HepG2 (cell line): ENCODE measurements at regions not wholly inside any gene's neighbourhood (a gene's known extent, or its start where the extent isn't known, plus 50 kb on each side); places are given as distances from the start of the nearest gene placed in this dataset.

Experiments
- ATAC-seq: fragments of 200-7000 bp; cut with Tn5 transposase; 3 replicates; pipeline ENCODE4 v1.9.1; 2020; ENCODE audit warnings: mild to moderate bottlenecking, moderate library complexity
- BruUV-seq: library from RNA; stranded (reverse); fragments of 400-500 nt; replicated peaks from 2 replicates; lab custom pipeline; 2021; lab: Mats Ljungman, UMichigan
- CTCF ChIA-PET: fragments of 300-600 bp; formaldehyde crosslinking; extraction: SDS; loops from one replicate; lab custom pipeline; 2021; ENCODE audit warnings: low total read pairs, inconsistent platforms, low intra/inter-chr PET ratio; lab: Yijun Ruan, JAX
- POLR2A ChIA-PET: fragments of 350-600 bp; sonication (Branson Sonifier 250); formaldehyde crosslinking; loops from one replicate; lab custom pipeline; 2020; ENCODE audit warnings: antibody characterized with exemption, inconsistent platforms; lab: Yijun Ruan, JAX
- DNase-seq: peaks from one replicate; pipeline ENCODE4 v3.0.0-alpha.2; 2015; ENCODE audit warnings: low spot score
- FAIRE-seq: peaks from 3 replicates; lab custom pipeline; 2011; peaks lifted over from hg19 to GRCh38; lab: Jason Lieb, UNC
- H2AFZ ChIP-seq: one replicate; pipeline ENCODE4 v1.6.1; 2011; ENCODE audit warnings: low read length, inconsistent platforms
- H3K27ac ChIP-seq: fragments of 300-600 bp; 3 replicates; pipeline ENCODE4 v1.8.0; 2011; ENCODE audit warnings: mixed run types, mild to moderate bottlenecking, mixed read lengths, low read length, inconsistent platforms; ENCODE audit not compliant: insufficient read depth; ENCODE audit errors: extremely low read length
- H3K27me3 ChIP-seq, 2 experiments: fragments of 200-600 bp in 1 of 2; 2 replicates in 1 of 2; 3 replicates in 1 of 2; pipeline versions ENCODE4 v1.6.0 to v1.8.0; 2011; ENCODE audit warnings: low read length in 2 of 2, mild to moderate bottlenecking in 2 of 2, moderate library complexity in 2 of 2, inconsistent platforms in 1 of 2; ENCODE audit not compliant: insufficient read depth in 2 of 2, control insufficient read depth in 1 of 2
- H3K36me3 ChIP-seq, 2 experiments: fragments of 200-600 bp in 1 of 2; replicated peaks in 1 of 2; 2 replicates in 1 of 2; 3 replicates in 1 of 2; pipeline versions ENCODE4 v1.5.1 to v1.8.0; 2011; ENCODE audit warnings: low read length in 2 of 2, inconsistent platforms in 1 of 2; ENCODE audit not compliant: insufficient read depth in 2 of 2, control insufficient read depth in 1 of 2
- H3K4me1 ChIP-seq: 2 replicates; pipeline ENCODE4 v1.5.1; 2012; ENCODE audit warnings: low read length, inconsistent platforms; ENCODE audit not compliant: insufficient read depth
- H3K4me2 ChIP-seq: 2 replicates; pipeline ENCODE4 v1.6.0; 2011; ENCODE audit warnings: low read depth, low read length, inconsistent platforms
- H3K4me3 ChIP-seq, 3 experiments: fragments of 200-600 bp in 1 of 3; sonication (generic), shearing (Covaris generic) in 1 of 3; replicated peaks in 1 of 3; 2 replicates each; pipeline ENCODE4 v1.5.1; 2011 to 2016; ENCODE audit warnings: low read length in 3 of 3, inconsistent platforms in 2 of 3, low read depth in 2 of 3, mild to moderate bottlenecking in 2 of 3, control low read depth in 1 of 3, mixed read lengths in 1 of 3; ENCODE audit not compliant: insufficient read depth in 1 of 3
- H3K79me2 ChIP-seq: one replicate; pipeline ENCODE4 v1.6.1; 2011; ENCODE audit warnings: low read length, inconsistent platforms; ENCODE audit not compliant: insufficient read depth
- H3K9ac ChIP-seq: 2 replicates; pipeline ENCODE4 v1.6.0; 2011; ENCODE audit warnings: mild to moderate bottlenecking, low read depth, low read length, inconsistent platforms; ENCODE audit not compliant: insufficient read depth
- H3K9me3 ChIP-seq: 2 replicates; pipeline ENCODE4 v1.5.1; 2012; ENCODE audit warnings: mild to moderate bottlenecking, low read length
- H4K20me1 ChIP-seq: 2 replicates; pipeline ENCODE4 v1.6.0; 2011; ENCODE audit warnings: inconsistent platforms, mild to moderate bottlenecking, low read length, moderate library complexity; ENCODE audit not compliant: insufficient read depth
- FOXA3 ChIP-seq: IDR thresholded peaks from 2 replicates; pipeline ENCODE4 v1.6.1; 2016; ENCODE audit warnings: missing genetic modification reagents, missing compliant biosample characterization
- HNF1B ChIP-seq: sonication (generic); formaldehyde crosslinking; IDR thresholded peaks from 2 replicates; pipeline ENCODE4 v1.5.1; 2020; ENCODE audit warnings: mild to moderate bottlenecking, moderate library complexity, missing genetic modification reagents
- MXI1 ChIP-seq: IDR thresholded peaks from 3 replicates; pipeline ENCODE4 v1.6.1; 2012; ENCODE audit warnings: low read depth, low read length, inconsistent platforms, borderline replicate concordance
- POLR2AphosphoS5 ChIP-seq: IDR thresholded peaks from 2 replicates; pipeline ENCODE4 v1.6.1; 2012; ENCODE audit warnings: low read depth, low read length
- SMARCC2 ChIP-seq: fragments of 450-650 bp; IDR thresholded peaks from 2 replicates; pipeline ENCODE4 v1.6.1; 2017; ENCODE audit warnings: antibody characterized with exemption, mild to moderate bottlenecking
- TCF12 ChIP-seq, 2 experiments: fragments of 450-650 bp in 1 of 2; sonication (generic) in 1 of 2; formaldehyde crosslinking in 1 of 2; IDR thresholded peaks; 2 replicates each; pipeline versions ENCODE4 v1.6.1 to v1.8.0; 2017 to 2022; ENCODE audit warnings: antibody characterized with exemption in 1 of 2, mild to moderate bottlenecking in 1 of 2, missing genetic modification reagents in 1 of 2, moderate library complexity in 1 of 2
- ZBTB7B ChIP-seq: sonication (generic); formaldehyde crosslinking; IDR thresholded peaks from 2 replicates; pipeline ENCODE4 v1.4.0; 2020; ENCODE audit warnings: missing genetic modification reagents
- ZNF333 ChIP-seq: sonication (generic); formaldehyde crosslinking; IDR thresholded peaks from 2 replicates; pipeline ENCODE4 v1.4.0; 2020; ENCODE audit warnings: mild to moderate bottlenecking, missing genetic modification reagents, borderline replicate concordance
- ZNF512 ChIP-seq: sonication (generic); formaldehyde crosslinking; IDR thresholded peaks from 2 replicates; pipeline ENCODE4 v1.4.0; 2020; ENCODE audit warnings: mild to moderate bottlenecking, missing genetic modification reagents
- WGBS: methylation state at CpG from one replicate; pipeline ENCODE4 v1.1.6; 2017; ENCODE audit warnings: low lambda C conversion rate; 5-methylcytosine and 5-hydroxymethylcytosine counted together
- in situ Hi-C: cut with HindIII; loops from 2 replicates; pipeline ENCODE4 v1.10.0; 2017; ENCODE audit warnings: low pct_unique_long_range_greater_than_20kb; ENCODE audit not compliant: extremely low pct_ligation_motif_present
- intact Hi-C: fragments of 100-400 bp; cut with micrococcal nuclease; formaldehyde crosslinking; loops from one replicate; pipeline ENCODE4 v1.10.0; 2022; ENCODE audit not compliant: unreplicated experiment

GRCh38 chr18:67875944-67876343, 359.4 kb upstream of the DSEL start (continued):
- TF ChIP-seq TCF12 (IDR thresholded peaks at IDR 0.05) (no peak), TCF12 (CRISPR knock-in tag; IDR thresholded peaks at IDR 0.05) (no peak), POLR2AphosphoS5 (no peak), ZBTB7B (CRISPR knock-in tag) (no peak)

- no TSS peak for BruUV-seq
- no peak overlapping the region for H3K4me3 ChIP-seq
- CTCF ChIA-PET: no interaction called here
- TF ChIP-seq MXI1 (no peak), SMARCC2 (no peak), ZNF333 (CRISPR knock-in tag) (no peak), ZNF512 (no peak), HNF1B (CRISPR knock-in tag) (no peak), FOXA3 (CRISPR knock-in tag) (no peak)
- TF ChIP-seq, all 625 proteins: peak for 0
- in situ Hi-C loops (no loop called here), intact Hi-C loops (no loop called here)
- no peak overlapping the region for H2AFZ ChIP-seq
- DNase-seq (no peak), ATAC-seq (no peak), FAIRE-seq (no peak)
- no peak overlapping the region for H3K9ac ChIP-seq
- no peaks in the 10 kb centered on the region for H3K4me1 ChIP-seq
- H3K36me3 ChIP-seq: no peaks in the 10 kb centered on the region
- H3K27ac ChIP-seq: no peak overlapping the region
- POLR2A ChIA-PET: no interaction called here
- H4K20me1 ChIP-seq: no peaks in the 10 kb centered on the region
- no peaks in the 10 kb centered on the region for H3K9me3 ChIP-seq
- 0% methylated on average over 1 of the region's 1 CpG for WGBS
- no peaks in the 10 kb centered on the region for H3K79me2 ChIP-seq
- H3K4me2 ChIP-seq: no peak overlapping the region
- no peaks in the 10 kb centered on the region for H3K27me3 ChIP-seq
Observed at GRCh38 chr18:67875060-67875459, 358.5 kb upstream of the DSEL start.
